Fibroblast of skin of left biceps (primary cell): ENCODE measurements at regions not wholly inside any gene's neighbourhood (a gene's known extent, or its start where the extent isn't known, plus 50 kb on each side); places are given as distances from the start of the nearest gene placed in this dataset.

Experiments used
- DNase-seq, 2 experiments: peaks; one replicate each; pipeline ENCODE4 v3.0.0-alpha.2; 2013; ENCODE audit warnings: low read depth in 2 of 2

DNA sequence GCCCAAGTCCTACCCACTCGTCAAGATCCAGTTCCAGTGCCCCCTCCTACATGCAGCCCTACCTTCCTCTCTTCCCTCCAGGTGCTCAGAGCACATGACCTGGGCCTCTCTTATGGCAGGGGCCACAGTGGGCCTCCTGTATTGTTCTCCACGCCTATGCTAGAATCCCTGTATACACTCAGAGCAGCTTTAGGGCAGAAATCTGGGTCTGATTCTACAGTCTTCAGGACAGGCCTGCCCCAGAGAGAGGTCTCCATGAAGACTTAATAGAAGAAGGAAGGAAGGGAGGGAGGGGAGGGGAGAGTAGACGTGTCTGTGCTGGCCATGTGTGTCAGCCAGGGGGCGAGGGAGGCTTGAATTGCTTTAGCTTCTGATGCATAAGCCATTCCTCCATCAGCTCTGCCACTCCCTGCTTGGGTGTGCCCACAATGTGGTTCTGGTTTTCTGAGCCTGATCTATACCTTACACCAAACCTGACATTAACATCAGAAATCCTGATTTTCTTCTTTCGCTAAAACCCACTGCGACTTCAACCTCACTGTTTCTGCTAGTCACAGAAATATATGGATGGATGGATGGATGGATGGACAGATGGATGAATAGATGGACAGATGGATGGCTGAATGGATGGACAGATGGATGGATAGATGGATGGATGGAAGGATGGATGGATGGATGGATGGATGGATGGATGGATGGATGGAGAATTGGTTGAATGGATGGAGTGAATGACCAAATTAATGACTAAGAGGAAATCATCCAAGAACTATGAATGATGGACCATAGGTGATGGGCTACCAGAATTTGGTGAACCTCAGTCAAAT is 56.6 kb upstream of the PRDM11 start:
- no peak for DNase-seq

- no peak for DNase-seq
Observed at GRCh38 chr11:45090607-45091006, 55.8 kb upstream of the PRDM11 start.

DNA sequence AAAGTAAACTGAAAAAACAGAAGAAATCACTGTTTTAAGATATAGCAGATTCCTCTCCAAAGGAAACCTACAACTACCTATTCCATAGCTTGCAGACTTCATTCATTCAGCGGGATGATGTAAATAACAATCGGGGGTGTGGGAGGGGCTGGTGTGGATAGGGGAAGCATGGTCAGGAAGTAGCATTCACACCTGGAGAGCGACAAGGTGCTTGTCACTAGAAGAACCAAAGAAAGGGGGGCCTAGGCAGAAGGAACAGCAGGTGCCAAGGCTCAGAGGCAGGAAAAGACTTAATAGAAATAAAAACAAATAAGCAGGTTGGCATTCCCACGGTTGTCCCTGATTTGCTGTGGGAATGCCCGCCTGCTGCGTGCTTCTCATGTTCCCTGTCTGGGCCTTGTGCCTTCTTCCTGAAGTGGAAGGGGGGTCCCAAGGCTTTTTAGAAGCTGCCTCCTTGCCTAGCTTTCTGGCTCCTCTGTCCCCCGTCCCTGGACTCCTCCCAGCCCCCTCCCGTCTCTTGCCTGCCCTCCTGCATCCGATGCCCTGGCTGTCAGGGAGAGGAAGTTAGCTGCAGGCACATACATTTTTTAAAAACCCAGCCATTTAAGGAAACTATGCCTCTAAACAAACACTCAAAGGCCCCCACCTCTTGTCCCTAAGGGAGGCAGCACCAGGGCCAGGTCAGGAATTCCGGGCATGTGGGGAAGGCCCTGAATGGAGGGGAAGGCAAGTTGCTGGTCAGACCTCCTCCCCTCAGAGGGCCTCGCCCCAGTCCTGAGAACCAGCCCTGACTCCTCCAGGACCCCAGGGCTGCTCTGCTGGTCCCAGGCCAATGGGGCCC is 54.7 kb upstream of the PRDM11 start:
- no peak for DNase-seq

- DNase-seq = no peak
Observed at GRCh38 chr11:45092404-45092785, 54.0 kb upstream of the PRDM11 start.

DNA sequence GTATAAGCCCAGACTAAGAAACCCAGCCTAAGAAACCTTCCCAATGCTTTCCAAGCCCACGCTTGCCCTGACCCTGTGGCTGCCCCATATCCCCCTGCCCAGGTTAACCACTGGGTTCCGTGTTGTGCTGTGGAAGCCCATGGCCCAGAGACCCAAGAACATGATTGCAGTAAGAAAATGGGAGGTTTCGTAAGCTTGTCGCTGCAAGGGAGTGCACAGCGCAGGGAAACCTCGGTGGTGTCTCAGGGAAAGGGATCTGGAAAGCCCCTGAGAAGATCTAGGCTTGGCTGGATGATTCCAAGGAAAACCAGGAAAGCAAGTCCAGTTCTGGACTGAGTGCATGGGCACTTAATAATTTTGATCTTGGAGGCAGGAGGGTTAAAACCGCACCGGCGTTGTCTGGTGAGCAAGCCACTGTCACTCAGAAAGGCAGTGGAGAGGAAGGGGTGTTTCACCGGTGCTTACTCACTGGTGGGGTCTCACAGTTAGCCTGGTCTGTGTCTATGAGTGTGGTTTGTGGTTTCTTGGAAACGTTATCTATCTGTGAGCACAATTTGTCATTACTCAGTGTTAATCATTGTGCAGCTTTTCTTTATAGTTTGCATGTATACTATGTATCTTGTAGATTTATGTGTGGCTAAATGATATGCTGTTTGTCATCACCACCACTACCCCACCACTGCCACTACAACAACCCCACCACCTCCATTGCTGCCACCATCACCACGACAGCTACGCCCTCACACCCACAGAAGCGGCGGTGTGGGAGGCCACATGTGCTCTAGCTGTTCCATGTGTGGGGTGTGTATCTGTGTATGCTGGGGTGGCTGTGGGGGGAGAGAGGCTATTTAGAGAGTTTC is 53.3 kb upstream of the PRDM11 start:
- peak in 1 of 2 experiments; percentile 16 for DNase-seq

DNA sequence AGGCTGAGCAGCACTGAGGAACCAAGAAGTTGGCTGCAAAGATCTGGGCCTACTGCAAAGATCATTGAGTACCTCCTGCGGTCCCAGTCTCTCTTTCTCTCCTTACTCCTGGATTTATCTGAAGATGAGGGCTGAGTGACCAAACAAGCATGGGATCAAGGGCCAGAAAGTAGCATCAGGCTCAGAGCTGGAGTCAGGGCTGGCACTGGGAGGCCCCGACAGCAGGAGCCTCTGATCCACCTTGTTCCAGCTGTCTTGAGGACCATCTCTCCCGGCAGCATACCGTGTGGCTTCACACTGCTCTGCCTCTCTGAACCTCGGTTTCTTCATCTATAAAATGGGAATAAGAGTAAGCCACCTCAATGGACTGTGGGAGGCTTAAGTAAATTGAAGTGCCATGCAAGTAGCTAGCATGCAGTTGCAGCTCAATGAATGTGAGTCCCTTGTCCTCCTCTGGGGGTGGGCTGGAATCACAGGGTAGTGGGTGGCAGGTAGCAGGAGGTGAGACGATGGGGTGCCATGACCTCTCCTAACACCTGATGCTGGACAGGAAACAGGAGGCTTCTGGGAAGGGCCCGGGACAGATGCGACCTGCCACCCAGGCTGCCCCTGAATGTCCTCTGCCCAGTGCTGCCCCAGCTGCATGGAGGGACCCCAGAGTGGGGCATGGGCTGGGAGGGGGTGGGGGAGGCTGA is 52.5 kb upstream of the PRDM11 start:
- no peak for DNase-seq

DNA sequence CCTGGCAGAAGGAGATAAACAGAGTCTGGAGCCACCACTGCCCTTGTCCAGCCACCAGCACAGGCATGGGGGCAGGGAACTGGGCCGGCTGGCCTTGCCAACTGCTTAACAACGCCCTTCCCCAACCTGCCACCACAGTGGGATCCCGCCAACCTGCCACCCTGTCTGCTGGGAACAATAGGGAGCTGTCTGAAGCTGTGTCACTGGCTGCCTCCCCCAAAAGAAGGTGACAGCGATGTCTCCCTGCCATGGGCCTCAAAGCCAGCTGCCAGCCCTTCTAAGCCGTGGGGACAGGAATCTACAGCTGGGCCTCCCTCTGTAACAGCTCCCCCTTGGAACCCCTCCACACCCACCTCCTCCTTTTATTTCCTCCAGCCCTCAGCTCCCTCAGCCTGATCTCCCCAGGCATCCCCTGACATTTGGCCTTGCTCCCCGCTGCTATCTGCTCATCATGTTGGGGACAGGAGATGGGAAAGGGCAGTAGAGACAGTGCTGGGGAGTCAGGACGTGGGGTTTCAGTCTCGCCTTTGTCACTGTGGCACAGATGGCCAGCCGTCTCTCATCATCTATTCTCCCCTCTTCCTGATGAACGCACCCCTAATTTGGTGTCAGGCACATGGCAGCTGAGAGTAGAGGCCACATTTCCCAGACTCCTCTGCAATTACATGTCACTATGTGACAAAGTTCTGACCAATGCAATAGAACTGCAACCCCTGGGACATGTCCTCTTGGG is 51.3 kb upstream of the PRDM11 start:
- DNase-seq = no peak

DNA sequence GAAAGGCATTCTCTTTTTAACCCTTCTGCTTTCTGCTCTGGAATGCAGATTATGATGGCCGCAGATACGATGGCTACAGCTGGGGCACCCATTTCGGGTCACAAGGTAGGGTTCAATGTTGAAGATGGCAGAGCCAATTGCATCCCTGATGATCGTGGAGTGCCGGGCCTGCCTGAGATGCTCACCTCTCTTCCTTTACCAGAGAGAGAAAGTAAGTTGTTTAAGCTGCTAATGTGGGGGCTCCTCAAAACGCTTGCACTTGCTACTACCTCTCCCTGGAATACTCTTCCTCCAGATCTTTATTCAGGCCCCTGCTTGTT is 50.8 kb upstream of the PRDM11 start:
- DNase-seq = no peak

GRCh38 chr11:45096636-45097035 is 49.8 kb upstream of the PRDM11 start:
- DNase-seq = no peak
